ENCODE measurements at regions not wholly inside any gene's neighbourhood (a gene's known extent, or its start where the extent isn't known, plus 50 kb on each side); places are given as distances from the start of the nearest gene placed in this dataset.

DNA sequence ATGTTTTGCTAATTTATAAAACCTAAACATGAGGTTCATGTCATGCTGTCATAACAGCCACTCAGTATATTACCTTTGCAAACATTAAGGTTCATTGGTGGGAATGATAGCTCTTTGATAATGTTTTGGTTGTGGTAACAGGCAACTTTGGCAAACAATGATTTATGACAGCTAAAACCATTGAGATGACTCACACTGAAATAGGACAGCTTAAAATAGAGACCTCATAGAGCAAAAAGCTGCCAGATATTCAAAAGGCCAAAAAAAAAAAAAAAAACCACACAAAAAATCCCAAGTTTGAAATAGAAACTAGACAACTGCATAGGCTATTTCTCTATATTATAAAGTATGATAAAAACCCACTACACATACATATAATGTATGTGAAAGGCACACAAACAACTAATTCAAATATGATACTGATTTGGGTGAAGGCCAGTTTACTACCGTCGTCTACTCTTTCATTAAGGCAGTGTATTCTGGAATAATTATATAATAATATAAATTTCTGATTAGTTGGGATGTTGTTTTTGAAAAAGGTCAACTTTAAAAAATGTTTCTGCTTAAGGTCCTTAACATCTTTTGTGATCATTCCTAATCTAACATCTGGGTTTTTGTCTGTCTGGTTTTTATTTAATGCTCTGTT lies 646.0 kb upstream of the PITX2 start (continued):
- TF ChIP-seq, protein P1, sequence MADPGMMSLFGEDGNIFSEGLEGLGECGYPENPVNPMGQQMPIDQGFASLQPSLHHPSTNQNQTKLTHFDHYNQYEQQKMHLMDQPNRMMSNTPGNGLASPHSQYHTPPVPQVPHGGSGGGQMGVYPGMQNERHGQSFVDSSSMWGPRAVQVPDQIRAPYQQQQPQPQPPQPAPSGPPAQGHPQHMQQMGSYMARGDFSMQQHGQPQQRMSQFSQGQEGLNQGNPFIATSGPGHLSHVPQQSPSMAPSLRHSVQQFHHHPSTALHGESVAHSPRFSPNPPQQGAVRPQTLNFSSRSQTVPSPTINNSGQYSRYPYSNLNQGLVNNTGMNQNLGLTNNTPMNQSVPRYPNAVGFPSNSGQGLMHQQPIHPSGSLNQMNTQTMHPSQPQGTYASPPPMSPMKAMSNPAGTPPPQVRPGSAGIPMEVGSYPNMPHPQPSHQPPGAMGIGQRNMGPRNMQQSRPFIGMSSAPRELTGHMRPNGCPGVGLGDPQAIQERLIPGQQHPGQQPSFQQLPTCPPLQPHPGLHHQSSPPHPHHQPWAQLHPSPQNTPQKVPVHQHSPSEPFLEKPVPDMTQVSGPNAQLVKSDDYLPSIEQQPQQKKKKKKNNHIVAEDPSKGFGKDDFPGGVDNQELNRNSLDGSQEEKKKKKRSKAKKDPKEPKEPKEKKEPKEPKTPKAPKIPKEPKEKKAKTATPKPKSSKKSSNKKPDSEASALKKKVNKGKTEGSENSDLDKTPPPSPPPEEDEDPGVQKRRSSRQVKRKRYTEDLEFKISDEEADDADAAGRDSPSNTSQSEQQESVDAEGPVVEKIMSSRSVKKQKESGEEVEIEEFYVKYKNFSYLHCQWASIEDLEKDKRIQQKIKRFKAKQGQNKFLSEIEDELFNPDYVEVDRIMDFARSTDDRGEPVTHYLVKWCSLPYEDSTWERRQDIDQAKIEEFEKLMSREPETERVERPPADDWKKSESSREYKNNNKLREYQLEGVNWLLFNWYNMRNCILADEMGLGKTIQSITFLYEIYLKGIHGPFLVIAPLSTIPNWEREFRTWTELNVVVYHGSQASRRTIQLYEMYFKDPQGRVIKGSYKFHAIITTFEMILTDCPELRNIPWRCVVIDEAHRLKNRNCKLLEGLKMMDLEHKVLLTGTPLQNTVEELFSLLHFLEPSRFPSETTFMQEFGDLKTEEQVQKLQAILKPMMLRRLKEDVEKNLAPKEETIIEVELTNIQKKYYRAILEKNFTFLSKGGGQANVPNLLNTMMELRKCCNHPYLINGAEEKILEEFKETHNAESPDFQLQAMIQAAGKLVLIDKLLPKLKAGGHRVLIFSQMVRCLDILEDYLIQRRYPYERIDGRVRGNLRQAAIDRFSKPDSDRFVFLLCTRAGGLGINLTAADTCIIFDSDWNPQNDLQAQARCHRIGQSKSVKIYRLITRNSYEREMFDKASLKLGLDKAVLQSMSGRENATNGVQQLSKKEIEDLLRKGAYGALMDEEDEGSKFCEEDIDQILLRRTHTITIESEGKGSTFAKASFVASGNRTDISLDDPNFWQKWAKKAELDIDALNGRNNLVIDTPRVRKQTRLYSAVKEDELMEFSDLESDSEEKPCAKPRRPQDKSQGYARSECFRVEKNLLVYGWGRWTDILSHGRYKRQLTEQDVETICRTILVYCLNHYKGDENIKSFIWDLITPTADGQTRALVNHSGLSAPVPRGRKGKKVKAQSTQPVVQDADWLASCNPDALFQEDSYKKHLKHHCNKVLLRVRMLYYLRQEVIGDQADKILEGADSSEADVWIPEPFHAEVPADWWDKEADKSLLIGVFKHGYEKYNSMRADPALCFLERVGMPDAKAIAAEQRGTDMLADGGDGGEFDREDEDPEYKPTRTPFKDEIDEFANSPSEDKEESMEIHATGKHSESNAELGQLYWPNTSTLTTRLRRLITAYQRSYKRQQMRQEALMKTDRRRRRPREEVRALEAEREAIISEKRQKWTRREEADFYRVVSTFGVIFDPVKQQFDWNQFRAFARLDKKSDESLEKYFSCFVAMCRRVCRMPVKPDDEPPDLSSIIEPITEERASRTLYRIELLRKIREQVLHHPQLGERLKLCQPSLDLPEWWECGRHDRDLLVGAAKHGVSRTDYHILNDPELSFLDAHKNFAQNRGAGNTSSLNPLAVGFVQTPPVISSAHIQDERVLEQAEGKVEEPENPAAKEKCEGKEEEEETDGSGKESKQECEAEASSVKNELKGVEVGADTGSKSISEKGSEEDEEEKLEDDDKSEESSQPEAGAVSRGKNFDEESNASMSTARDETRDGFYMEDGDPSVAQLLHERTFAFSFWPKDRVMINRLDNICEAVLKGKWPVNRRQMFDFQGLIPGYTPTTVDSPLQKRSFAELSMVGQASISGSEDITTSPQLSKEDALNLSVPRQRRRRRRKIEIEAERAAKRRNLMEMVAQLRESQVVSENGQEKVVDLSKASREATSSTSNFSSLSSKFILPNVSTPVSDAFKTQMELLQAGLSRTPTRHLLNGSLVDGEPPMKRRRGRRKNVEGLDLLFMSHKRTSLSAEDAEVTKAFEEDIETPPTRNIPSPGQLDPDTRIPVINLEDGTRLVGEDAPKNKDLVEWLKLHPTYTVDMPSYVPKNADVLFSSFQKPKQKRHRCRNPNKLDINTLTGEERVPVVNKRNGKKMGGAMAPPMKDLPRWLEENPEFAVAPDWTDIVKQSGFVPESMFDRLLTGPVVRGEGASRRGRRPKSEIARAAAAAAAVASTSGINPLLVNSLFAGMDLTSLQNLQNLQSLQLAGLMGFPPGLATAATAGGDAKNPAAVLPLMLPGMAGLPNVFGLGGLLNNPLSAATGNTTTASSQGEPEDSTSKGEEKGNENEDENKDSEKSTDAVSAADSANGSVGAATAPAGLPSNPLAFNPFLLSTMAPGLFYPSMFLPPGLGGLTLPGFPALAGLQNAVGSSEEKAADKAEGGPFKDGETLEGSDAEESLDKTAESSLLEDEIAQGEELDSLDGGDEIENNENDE (IDR thresholded peaks at IDR 0.05; ENCODE audit: insufficient replicate concordance, low read length): no peak
- no peak for TF ChIP-seq CTBP2 (IDR thresholded peaks at IDR 0.05; ENCODE audit: borderline replicate concordance, insufficient read depth, insufficient read length, low read length)
- no peak for TF ChIP-seq HDAC2 (IDR thresholded peaks at IDR 0.05; ENCODE audit: borderline replicate concordance in 1 of 2, low read depth in 2 of 2, low read length in 2 of 2)
- no peak for TF ChIP-seq TBP (IDR thresholded peaks at IDR 0.05; ENCODE audit: low read depth, low read length)
